GM12801 (cell line): ENCODE measurements at regions not wholly inside any gene's neighbourhood (a gene's known extent, or its start where the extent isn't known, plus 50 kb on each side); places are given as distances from the start of the nearest gene placed in this dataset.

Experiments used
- TF ChIP-seq, protein P1 (sequence below): IDR thresholded peaks from one replicate; pipeline ENCODE4 v1.5.1; 2011; ENCODE audit warnings: control low read depth; ENCODE audit not compliant: insufficient read length; ENCODE audit errors: extremely low read depth

- TF ChIP-seq, protein P1, sequence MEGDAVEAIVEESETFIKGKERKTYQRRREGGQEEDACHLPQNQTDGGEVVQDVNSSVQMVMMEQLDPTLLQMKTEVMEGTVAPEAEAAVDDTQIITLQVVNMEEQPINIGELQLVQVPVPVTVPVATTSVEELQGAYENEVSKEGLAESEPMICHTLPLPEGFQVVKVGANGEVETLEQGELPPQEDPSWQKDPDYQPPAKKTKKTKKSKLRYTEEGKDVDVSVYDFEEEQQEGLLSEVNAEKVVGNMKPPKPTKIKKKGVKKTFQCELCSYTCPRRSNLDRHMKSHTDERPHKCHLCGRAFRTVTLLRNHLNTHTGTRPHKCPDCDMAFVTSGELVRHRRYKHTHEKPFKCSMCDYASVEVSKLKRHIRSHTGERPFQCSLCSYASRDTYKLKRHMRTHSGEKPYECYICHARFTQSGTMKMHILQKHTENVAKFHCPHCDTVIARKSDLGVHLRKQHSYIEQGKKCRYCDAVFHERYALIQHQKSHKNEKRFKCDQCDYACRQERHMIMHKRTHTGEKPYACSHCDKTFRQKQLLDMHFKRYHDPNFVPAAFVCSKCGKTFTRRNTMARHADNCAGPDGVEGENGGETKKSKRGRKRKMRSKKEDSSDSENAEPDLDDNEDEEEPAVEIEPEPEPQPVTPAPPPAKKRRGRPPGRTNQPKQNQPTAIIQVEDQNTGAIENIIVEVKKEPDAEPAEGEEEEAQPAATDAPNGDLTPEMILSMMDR: no peak
These were observed 337.3 kb upstream of the ARHGEF26 start for GRCh38 chr3:153783741-153784480.

- TF ChIP-seq, protein P1: no peak
These were observed 335.3 kb upstream of the ARHGEF26 start for GRCh38 chr3:153785901-153786300.

GRCh38 chr3:153789380-153789779 is 331.8 kb upstream of the ARHGEF26 start:
- TF ChIP-seq, protein P1: no peak

GRCh38 chr3:153809097-153809496 is 312.1 kb upstream of the ARHGEF26 start:
- TF ChIP-seq, protein P1: no peak

GRCh38 chr3:153818338-153818737 is 302.9 kb upstream of the ARHGEF26 start:
- TF ChIP-seq, protein P1: no peak

DNA sequence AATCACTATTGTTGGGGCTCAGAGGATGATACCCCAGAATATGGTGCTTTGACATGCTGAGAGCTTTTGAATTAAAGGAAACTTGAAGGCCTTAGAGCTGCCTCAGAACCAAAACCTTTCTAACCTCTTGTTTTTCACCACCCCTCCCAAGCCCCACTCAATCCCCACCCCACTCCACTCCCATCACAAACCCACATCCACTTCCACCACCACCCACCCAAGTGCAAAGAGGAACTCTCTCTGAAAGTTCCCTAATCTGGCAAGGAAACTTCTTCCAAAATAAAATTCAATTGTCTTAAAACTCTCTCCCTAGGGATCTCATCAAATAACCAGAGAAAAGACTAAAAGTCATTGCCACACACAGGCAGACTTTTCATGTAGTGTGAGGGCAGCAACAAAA is 301.2 kb upstream of the ARHGEF26 start:
- TF ChIP-seq, protein P1: no peak

DNA sequence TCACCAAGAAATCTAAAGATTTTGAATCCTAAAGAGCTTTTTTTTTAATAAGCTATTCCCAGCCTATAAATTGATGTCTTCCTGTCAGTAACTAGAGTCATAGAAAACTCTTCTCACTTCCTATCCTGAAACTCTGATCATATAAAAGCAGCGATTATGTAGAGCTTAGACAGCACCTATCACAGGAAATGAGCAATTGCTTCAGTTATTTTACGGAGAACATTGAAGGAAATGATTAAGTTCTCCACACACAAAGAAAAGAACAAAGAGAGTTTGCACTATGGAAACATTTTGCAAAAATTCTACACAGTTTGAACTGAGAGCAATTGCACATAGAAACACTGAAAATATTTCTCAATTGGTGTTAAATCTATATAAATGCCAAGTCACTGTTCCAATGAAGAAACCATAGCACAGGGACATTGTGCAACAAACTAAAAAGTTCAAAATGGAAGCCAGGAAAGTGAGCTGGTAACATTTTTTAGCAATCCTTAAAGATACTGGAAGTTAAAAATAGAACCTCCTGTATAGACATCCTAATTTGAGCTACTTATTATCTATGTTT is 291.5 kb upstream of the ARHGEF26 start:
- TF ChIP-seq, protein P1: no peak
